Thymus (tissue), 11 donors: ENCODE measurements at regions not wholly inside any gene's neighbourhood (a gene's known extent, or its start where the extent isn't known, plus 50 kb on each side); places are given as distances from the start of the nearest gene placed in this dataset.

Source experiments
- DNase-seq, 9 donors: peaks; one replicate each; pipeline ENCODE4 v3.0.0-alpha.2; 2013; ENCODE audit warnings: low spot score in 9 of 9, low read depth in 6 of 9, missing footprints in 1 of 9
- H3K27ac ChIP-seq, 2 donors: one replicate each; pipeline ENCODE4 v1.5.1; 2013; ENCODE audit warnings: control low read depth in 1 of 2, low read depth in 1 of 2, low read length in 1 of 2, mild to moderate bottlenecking in 1 of 2, moderate library complexity in 1 of 2
- H3K27me3 ChIP-seq, 2 donors: one replicate each; pipeline ENCODE4 v1.5.1; 2013; ENCODE audit warnings: low read length in 1 of 2; ENCODE audit not compliant: control insufficient read depth in 2 of 2, insufficient read depth in 1 of 2
- H3K36me3 ChIP-seq, 2 donors: one replicate each; pipeline ENCODE4 v1.5.1; 2013; ENCODE audit warnings: low read length in 1 of 2, mild to moderate bottlenecking in 1 of 2, moderate library complexity in 1 of 2; ENCODE audit not compliant: control insufficient read depth in 2 of 2, insufficient read depth in 2 of 2
- H3K4me1 ChIP-seq, 2 donors: one replicate each; pipeline ENCODE4 v1.5.1; 2013; ENCODE audit warnings: low read length in 2 of 2; ENCODE audit not compliant: control insufficient read depth in 2 of 2, insufficient read depth in 2 of 2
- H3K4me3 ChIP-seq, 2 donors: one replicate each; pipeline ENCODE4 v1.5.1; 2013; ENCODE audit warnings: low read length in 2 of 2, control low read depth in 1 of 2, mild to moderate bottlenecking in 1 of 2
- H3K9me3 ChIP-seq, 2 donors: one replicate each; pipeline ENCODE4 v1.5.1; 2013; ENCODE audit warnings: low read length in 1 of 2, mild to moderate bottlenecking in 1 of 2; ENCODE audit not compliant: control insufficient read depth in 2 of 2, insufficient read depth in 1 of 2
- WGBS: extraction: QIAGEN DNeasy Blood & Tissue Kit; methylation state at CpG from one replicate; pipeline ENCODE4 v1.1.7; 2013; 5-methylcytosine and 5-hydroxymethylcytosine counted together
- donor health status: healthy.

DNA sequence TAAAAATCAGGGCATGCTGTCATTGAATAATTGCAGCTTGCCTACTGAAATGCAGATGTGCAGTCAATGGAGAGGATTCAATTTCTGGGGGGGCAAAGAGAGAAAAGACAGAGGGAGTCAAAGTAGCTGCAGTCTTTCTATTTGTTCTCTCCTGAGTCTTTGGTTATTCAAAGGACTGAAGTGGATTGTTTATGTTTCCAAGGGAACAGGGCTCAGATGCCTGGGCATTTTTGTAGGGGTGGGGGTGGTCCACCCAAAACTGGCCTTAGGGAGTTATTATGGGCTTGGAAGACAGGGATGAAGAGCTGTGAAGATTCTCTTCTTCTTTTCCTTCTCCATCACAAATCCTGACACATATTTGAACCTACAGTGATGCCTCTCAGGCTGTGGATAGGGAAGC, 408.8 kb upstream of the DAB1 start:
- Histone ChIP-seq H3K9me3 (no peaks in the 10 kb centered on the region), H3K27me3 (no peaks in the 10 kb centered on the region), H3K27ac (no peak overlapping the region), H3K4me1 (no peaks in the 10 kb centered on the region), H3K4me3 (no peak overlapping the region), H3K36me3 (no peaks in the 10 kb centered on the region)
- DNase-seq = no peak

DNA sequence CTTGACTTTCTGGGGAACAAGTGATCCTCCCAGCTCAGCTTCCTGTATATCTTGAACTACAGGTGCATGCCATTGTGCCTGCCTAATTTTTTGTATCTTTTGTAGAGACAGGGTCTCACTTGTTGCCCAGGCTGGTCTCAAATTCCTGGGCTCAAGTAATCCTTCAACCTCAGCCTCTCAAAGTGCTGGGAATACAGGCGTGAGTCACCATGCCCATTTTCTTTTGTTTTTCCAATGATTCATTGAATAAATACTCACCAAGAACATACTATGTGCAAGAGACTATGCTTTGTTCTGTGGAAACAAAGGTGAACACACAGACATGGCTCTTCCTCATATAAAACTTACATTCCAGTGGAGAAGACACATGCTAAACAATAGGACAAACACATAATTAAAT, 407.8 kb upstream of the DAB1 start:
- no peaks in the 10 kb centered on the region for H3K36me3 ChIP-seq
- H3K4me3 ChIP-seq = no peak overlapping the region
- H3K27me3 ChIP-seq = no peaks in the 10 kb centered on the region
- no peaks in the 10 kb centered on the region for H3K4me1 ChIP-seq
- H3K9me3 ChIP-seq = no peaks in the 10 kb centered on the region
- 90% methylated on average over 1 of the region's 1 CpG for WGBS
- DNase-seq = no peak
- H3K27ac ChIP-seq = no peak overlapping the region

DNA sequence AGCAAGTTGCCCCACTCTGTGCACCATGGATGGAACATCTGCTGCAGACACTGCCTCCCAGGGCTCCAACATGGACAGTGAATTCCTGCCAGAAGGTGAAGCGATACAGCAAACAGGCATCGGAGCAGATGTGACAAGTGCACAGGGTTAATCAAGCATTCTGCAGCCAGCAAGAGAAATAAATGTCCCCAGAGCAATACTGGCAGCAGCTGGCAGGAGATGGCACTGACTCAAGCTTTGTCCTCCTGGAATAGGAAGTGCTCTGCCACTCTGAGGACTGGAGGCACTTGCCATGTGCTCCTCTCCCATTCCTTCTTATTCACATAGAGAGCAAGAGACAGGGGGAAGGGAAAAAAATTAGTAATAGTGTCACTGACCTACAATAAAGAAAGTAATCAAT, 402.7 kb upstream of the DAB1 start:
- Histone ChIP-seq H3K4me1 (no peaks in the 10 kb centered on the region), H3K9me3 (no peaks in the 10 kb centered on the region), H3K36me3 (no peaks in the 10 kb centered on the region), H3K4me3 (no peak overlapping the region), H3K27me3 (no peaks in the 10 kb centered on the region), H3K27ac (no peak overlapping the region)
- no peak for DNase-seq
- 95% methylated on average over 2 of the region's 2 CpGs for WGBS

DNA sequence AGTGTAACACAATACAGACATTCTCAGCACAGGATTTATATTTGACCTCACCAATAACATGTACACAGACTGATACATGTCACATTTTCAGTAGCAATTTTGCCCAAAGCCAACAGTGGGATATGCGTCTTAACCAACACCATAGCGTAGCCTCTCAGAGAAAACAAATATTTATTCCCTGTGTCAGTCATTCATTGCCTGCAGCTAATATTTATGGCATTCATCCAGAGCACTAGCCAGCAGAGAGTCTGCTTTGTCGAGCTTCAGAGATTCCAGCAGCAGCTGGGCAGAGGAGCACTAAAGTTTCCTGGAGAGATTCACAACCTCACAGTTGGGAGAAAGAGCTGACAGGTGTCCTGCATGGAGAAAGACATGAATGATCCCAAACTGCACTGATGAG, 400.7 kb upstream of the DAB1 start:
- H3K9me3 ChIP-seq = no peaks in the 10 kb centered on the region
- no peaks in the 10 kb centered on the region for H3K4me1 ChIP-seq
- H3K4me3 ChIP-seq = no peak overlapping the region
- 79% methylated on average over 3 of the region's 3 CpGs for WGBS
- no peak for DNase-seq
- no peak overlapping the region for H3K27ac ChIP-seq
- H3K27me3 ChIP-seq = no peaks in the 10 kb centered on the region
- H3K36me3 ChIP-seq = no peaks in the 10 kb centered on the region

DNA sequence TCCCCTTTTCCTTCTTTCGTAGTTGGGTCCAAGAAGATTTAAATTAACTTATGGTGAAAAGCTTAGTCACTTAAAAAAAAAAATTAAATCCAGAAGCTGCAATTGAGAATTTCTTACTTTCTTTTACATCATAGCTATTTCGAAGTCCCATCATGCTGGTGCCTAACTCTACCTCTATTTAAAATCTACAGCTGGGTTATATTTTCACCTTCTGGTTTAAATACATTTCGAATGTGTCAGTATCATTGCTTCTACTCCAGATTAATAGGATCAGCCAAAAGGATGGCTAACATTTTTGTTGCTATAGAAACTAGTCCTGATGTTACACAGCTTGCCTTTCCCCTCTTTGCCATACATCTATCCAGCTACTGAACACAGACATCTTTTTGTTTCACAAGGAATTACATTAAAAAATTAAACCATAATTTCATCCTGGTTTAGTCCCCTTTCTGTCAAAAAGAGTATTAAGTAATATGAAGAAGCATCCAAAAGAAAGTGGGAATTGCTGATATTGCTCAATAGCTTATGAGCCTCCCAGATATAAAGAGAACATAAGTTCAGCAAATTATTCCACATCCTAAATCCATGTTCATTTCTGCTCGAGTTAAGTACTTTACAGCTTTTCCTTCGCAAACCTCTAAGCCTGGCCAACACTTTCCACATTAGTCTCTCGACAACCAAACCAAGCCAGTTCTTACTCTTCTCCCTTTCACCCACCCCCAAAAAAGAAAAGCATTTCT, 396.7 kb upstream of the DAB1 start:
- no peaks in the 10 kb centered on the region for H3K9me3 ChIP-seq
- H3K27me3 ChIP-seq = no peaks in the 10 kb centered on the region
- no peaks in the 10 kb centered on the region for H3K36me3 ChIP-seq
- WGBS = 72% methylated on average over 6 of the region's 6 CpGs
- H3K4me3 ChIP-seq = no peak overlapping the region
- no peak overlapping the region for H3K27ac ChIP-seq
- H3K4me1 ChIP-seq = no peaks in the 10 kb centered on the region
- DNase-seq = no peak

DNA sequence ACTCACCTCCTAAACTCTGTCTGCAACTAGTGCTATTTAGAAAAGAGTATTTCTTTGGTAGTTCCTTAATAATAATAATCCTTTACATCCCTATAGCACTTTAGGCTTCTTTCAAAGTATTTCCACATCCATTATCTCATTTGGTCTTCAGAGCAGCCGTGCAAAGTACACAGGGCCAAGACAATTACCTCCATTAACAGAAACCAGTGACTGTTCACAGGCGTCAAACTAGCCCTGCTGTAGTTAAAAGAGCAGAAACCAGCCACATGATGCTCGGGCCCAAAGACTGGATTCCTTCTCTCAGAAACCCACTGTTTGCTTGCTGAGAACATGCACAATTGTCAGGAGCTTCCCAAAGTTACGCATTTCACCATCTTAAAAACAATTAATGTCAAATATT, 396.0 kb upstream of the DAB1 start:
- 48% methylated on average over 4 of the region's 4 CpGs for WGBS
- Histone ChIP-seq H3K27ac (no peak overlapping the region), H3K9me3 (no peaks in the 10 kb centered on the region), H3K27me3 (no peaks in the 10 kb centered on the region), H3K4me3 (no peak overlapping the region), H3K4me1 (no peaks in the 10 kb centered on the region), H3K36me3 (no peaks in the 10 kb centered on the region)
- DNase-seq = no peak

DNA sequence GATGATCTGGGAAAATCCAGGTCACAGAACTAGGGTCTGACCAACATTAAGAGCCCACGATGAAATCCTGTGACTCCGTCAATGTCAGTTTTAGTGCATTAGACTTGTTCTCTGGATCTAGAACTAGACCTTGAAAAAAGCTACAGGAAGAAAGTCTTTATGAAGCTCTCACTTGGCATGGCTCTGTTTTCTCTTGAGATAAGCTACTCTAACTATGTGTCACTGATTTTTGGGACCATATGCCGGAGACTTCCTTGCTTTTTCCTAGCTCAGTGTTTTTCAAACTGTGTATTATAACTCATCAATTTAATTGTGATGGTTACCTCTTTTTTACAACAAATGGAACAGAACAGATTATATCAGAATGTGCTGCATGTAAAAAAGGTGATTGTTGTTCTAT, 379.7 kb upstream of the DAB1 start:
- no peak for DNase-seq
- no peak overlapping the region for H3K27ac ChIP-seq
- 95% methylated on average over 3 of the region's 3 CpGs for WGBS
- no peak overlapping the region for H3K4me3 ChIP-seq
- no peaks in the 10 kb centered on the region for H3K27me3 ChIP-seq
- no peaks in the 10 kb centered on the region for H3K4me1 ChIP-seq
- H3K36me3 ChIP-seq = no peaks in the 10 kb centered on the region
- H3K9me3 ChIP-seq = no peaks in the 10 kb centered on the region

DNA sequence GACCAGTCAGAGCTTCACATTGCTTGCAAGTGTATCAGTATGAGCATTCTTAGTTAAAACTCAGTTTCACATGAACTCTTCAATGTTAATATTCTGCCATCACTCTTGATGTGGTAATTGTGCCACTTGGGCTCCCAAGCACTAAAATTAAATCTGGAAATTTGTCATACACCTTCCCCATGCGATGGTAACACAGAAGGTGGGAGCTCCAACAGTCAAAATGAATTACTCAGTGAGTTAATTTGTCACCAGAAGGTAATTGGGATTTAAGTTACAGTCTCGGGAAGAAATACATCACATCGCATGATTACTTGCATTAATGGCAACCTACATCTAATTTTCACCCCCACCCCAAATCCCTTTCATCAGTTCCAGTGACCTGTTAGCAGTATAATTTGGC, 376.5 kb upstream of the DAB1 start:
- 98% methylated on average over 3 of the region's 3 CpGs for WGBS
- no peak overlapping the region for H3K4me3 ChIP-seq
- no peaks in the 10 kb centered on the region for H3K9me3 ChIP-seq
- no peaks in the 10 kb centered on the region for H3K27me3 ChIP-seq
- no peak for DNase-seq
- no peaks in the 10 kb centered on the region for H3K36me3 ChIP-seq
- no peak overlapping the region for H3K27ac ChIP-seq
- no peaks in the 10 kb centered on the region for H3K4me1 ChIP-seq

DNA sequence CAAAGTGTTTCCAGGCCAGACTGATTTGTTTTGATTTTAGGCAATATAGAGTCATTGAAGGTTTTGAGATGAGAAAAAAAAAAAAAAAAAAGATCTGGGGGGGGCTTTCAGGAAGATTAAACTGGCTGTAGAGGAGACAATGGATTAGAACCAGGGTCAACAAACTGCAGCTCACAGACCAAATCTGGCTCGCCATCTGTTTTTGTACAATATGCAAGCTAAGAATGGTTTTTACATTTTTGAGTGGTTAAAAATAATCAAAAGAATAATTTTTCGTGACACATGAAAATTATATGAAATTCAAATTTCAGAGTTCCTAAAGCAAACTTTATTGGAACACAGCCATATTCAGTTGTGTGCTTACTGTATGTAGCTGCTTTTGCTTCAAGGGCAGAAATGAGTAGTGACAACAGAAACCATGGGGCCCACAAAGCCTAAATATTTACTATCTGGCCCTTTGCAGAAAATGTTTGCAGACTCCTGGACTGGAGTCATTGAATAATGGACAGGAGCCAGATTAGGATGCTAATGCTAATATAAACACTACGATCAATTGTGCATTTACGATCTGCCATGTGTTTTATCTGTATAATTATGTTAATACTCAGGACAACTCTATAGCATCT, 375.7 kb upstream of the DAB1 start:
- WGBS = 70% methylated on average over 4 of the region's 4 CpGs
- DNase-seq = no peak
- no peaks in the 10 kb centered on the region for H3K9me3 ChIP-seq
- H3K27me3 ChIP-seq = no peaks in the 10 kb centered on the region
- H3K4me1 ChIP-seq = no peaks in the 10 kb centered on the region
- no peak overlapping the region for H3K4me3 ChIP-seq
- no peaks in the 10 kb centered on the region for H3K36me3 ChIP-seq
- no peak overlapping the region for H3K27ac ChIP-seq
